Activated CD8-positive, alpha-beta memory T cell treated with anti-CD3 and anti-CD28 coated beads for 36 hours (primary cell): ENCODE measurements at regions not wholly inside any gene's neighbourhood (a gene's known extent, or its start where the extent isn't known, plus 50 kb on each side); places are given as distances from the start of the nearest gene placed in this dataset.

Source experiments
- CTCF ChIA-PET: fragments of 350-600 bp; sonication (Branson Sonifier 250); formaldehyde crosslinking; loops from one replicate; lab custom pipeline; 2021; ENCODE audit warnings: antibody characterized with exemption; lab: Charles Lee
- POLR2A ChIA-PET: fragments of 350-600 bp; sonication (Branson Sonifier 250); formaldehyde crosslinking; loops from one replicate; lab custom pipeline; 2021; ENCODE audit warnings: antibody characterized with exemption; lab: Charles Lee

- ChIA-PET POLR2A (no interaction called here), CTCF (no interaction called here)
Observed at GRCh38 chr9:99560561-99560960, 261.1 kb upstream of the NR4A3 start.

- CTCF ChIA-PET, result no interaction called here
Observed at GRCh38 chr9:99561509-99561917, 260.2 kb upstream of the NR4A3 start.

GRCh38 chr9:99561961-99562565 is 259.6 kb upstream of the NR4A3 start:
- CTCF ChIA-PET, result no interaction called here
- POLR2A ChIA-PET, result no interaction called here

More at GRCh38 chr9:99561509-99561917, 260.2 kb upstream of the NR4A3 start:
- POLR2A ChIA-PET, result no interaction called here

GRCh38 chr9:99563364-99563763 is 258.3 kb upstream of the NR4A3 start:
- ChIA-PET CTCF (no interaction called here), POLR2A (no interaction called here)

GRCh38 chr9:99565203-99565602 is 256.5 kb upstream of the NR4A3 start:
- ChIA-PET POLR2A (no interaction called here), CTCF (interaction anchor here (0.5 kb wide), 1 partner anchor 86 kb away, joined by 3 read pairs; no protein-coding TSS in a partner anchor)

GRCh38 chr9:99567436-99567835 is 254.2 kb upstream of the NR4A3 start:
- CTCF ChIA-PET, result no interaction called here
- POLR2A ChIA-PET, result no interaction called here

- ChIA-PET CTCF (no interaction called here), POLR2A (no interaction called here)
Observed at GRCh38 chr9:99569840-99570239, 251.8 kb upstream of the NR4A3 start.

- CTCF ChIA-PET, result interaction anchor here (0.8 kb wide), 1 partner anchor 10 kb away, joined by 3 read pairs; no protein-coding TSS in a partner anchor
- POLR2A ChIA-PET, result no interaction called here
Observed at GRCh38 chr9:99572567-99572966, 249.1 kb upstream of the NR4A3 start.

GRCh38 chr9:99573085-99573484 is 248.6 kb upstream of the NR4A3 start:
- POLR2A ChIA-PET, result no interaction called here
- CTCF ChIA-PET, result interaction anchor here (0.8 kb wide), 1 partner anchor 10 kb away, joined by 3 read pairs; no protein-coding TSS in a partner anchor

GRCh38 chr9:99573886-99574285 is 247.8 kb upstream of the NR4A3 start:
- ChIA-PET POLR2A (no interaction called here), CTCF (no interaction called here)

GRCh38 chr9:99576002-99576401 is 245.7 kb upstream of the NR4A3 start:
- ChIA-PET CTCF (no interaction called here), POLR2A (no interaction called here)

- POLR2A ChIA-PET, result no interaction called here
- CTCF ChIA-PET, result interaction anchor here (0.8 kb wide), 1 partner anchor 30 kb away, joined by 3 read pairs; no protein-coding TSS in a partner anchor
Observed at GRCh38 chr9:99576876-99577275, 244.8 kb upstream of the NR4A3 start.

GRCh38 chr9:99577351-99577750 is 244.3 kb upstream of the NR4A3 start:
- CTCF ChIA-PET, result interaction anchor here (0.6 kb wide), 1 partner anchor 528 kb away, joined by 3 read pairs; no protein-coding TSS in a partner anchor
- POLR2A ChIA-PET, result no interaction called here

GRCh38 chr9:99578666-99579065 is 243.0 kb upstream of the NR4A3 start:
- CTCF ChIA-PET, result no interaction called here

GRCh38 chr9:99579964-99580363 is 241.7 kb upstream of the NR4A3 start:
- ChIA-PET CTCF (no interaction called here), POLR2A (no interaction called here)

More at GRCh38 chr9:99578666-99579065, 243.0 kb upstream of the NR4A3 start:
- POLR2A ChIA-PET, result no interaction called here

GRCh38 chr9:99582814-99583213 is 238.9 kb upstream of the NR4A3 start:
- POLR2A ChIA-PET, result no interaction called here
- CTCF ChIA-PET, result interaction anchor here (1.0 kb wide), 1 partner anchor 10 kb away, joined by 3 read pairs; no protein-coding TSS in a partner anchor

GRCh38 chr9:99588299-99588698 is 233.4 kb upstream of the NR4A3 start:
- POLR2A ChIA-PET, result no interaction called here
- CTCF ChIA-PET, result no interaction called here

- ChIA-PET POLR2A (no interaction called here), CTCF (no interaction called here)
Observed at GRCh38 chr9:99588747-99589146, 232.9 kb upstream of the NR4A3 start.

- ChIA-PET POLR2A (no interaction called here), CTCF (no interaction called here)
Observed at GRCh38 chr9:99590410-99590809, 231.3 kb upstream of the NR4A3 start.

- POLR2A ChIA-PET, result no interaction called here
- CTCF ChIA-PET, result no interaction called here
Observed at GRCh38 chr9:99590840-99591239, 230.8 kb upstream of the NR4A3 start.

- ChIA-PET CTCF (no interaction called here), POLR2A (no interaction called here)
Observed at GRCh38 chr9:99591770-99592169, 229.9 kb upstream of the NR4A3 start.
